DND-41 (cell line): ENCODE measurements at regions not wholly inside any gene's neighbourhood (a gene's known extent, or its start where the extent isn't known, plus 50 kb on each side); places are given as distances from the start of the nearest gene placed in this dataset.

Experiments
- ATAC-seq: fragments of 200-7000 bp; cut with Tn5 transposase; 3 replicates; pipeline ENCODE4 v1.9.1; 2021; ENCODE audit warnings: low read depth; ENCODE audit not compliant: insufficient read depth
- DNase-seq: peaks from one replicate; pipeline ENCODE4 v3.0.0-alpha.2; 2020
- H2AFZ ChIP-seq: 2 replicates; pipeline ENCODE4 v1.6.0; 2012; ENCODE audit warnings: low read depth, low read length
- H3K27ac ChIP-seq: 2 replicates; pipeline ENCODE4 v1.5.1; 2012; ENCODE audit warnings: low read length, inconsistent platforms
- H3K27me3 ChIP-seq: fragments of 200-600 bp; sonication (generic); 2 replicates; pipeline ENCODE4 v1.6.0; 2012; ENCODE audit warnings: low read length, mild to moderate bottlenecking, inconsistent platforms; ENCODE audit not compliant: insufficient read depth, poor library complexity
- H3K36me3 ChIP-seq: 2 replicates; pipeline ENCODE4 v1.5.1; 2012; ENCODE audit warnings: low read length, inconsistent platforms; ENCODE audit not compliant: insufficient read depth
- H3K4me1 ChIP-seq: 2 replicates; pipeline ENCODE4 v1.5.1; 2012; ENCODE audit warnings: mild to moderate bottlenecking, low read length; ENCODE audit not compliant: insufficient read depth
- H3K4me2 ChIP-seq: 2 replicates; pipeline ENCODE4 v1.6.0; 2012; ENCODE audit warnings: mild to moderate bottlenecking, moderate library complexity, low read length, inconsistent platforms; ENCODE audit not compliant: insufficient read depth
- H3K4me3 ChIP-seq, 2 experiments: fragments of 200-600 bp in 1 of 2; shearing (Covaris generic) in 1 of 2; 2 replicates each; pipeline ENCODE4 v1.5.1; 2012 to 2016; ENCODE audit warnings: inconsistent platforms in 2 of 2, low read length in 2 of 2, mild to moderate bottlenecking in 2 of 2, low read depth in 1 of 2, moderate library complexity in 1 of 2
- H3K79me2 ChIP-seq: 2 replicates; pipeline ENCODE4 v1.6.0; 2012; ENCODE audit warnings: low read length, inconsistent platforms; ENCODE audit not compliant: insufficient read depth
- H3K9ac ChIP-seq: 2 replicates; pipeline ENCODE4 v1.6.0; 2012; ENCODE audit warnings: low read depth, mild to moderate bottlenecking, inconsistent platforms, low read length, moderate library complexity
- H3K9me3 ChIP-seq: 2 replicates; pipeline ENCODE4 v1.5.1; 2012; ENCODE audit warnings: low read length, moderate library complexity, mild to moderate bottlenecking, inconsistent platforms; ENCODE audit not compliant: insufficient read depth, severe bottlenecking
- H4K20me1 ChIP-seq: 2 replicates; pipeline ENCODE4 v1.6.0; 2012; ENCODE audit warnings: low read length; ENCODE audit not compliant: insufficient read depth
- CTCF ChIP-seq: IDR thresholded peaks from 2 replicates; pipeline ENCODE4 v1.5.1; 2012; ENCODE audit warnings: borderline replicate concordance, low read length, moderate library complexity, mild to moderate bottlenecking; ENCODE audit not compliant: poor library complexity, severe bottlenecking; ENCODE audit errors: extremely low read depth
- EZH2 ChIP-seq: IDR thresholded peaks from 3 replicates; pipeline ENCODE4 v1.6.1; 2012; ENCODE audit warnings: borderline replicate concordance, low read depth, mild to moderate bottlenecking, moderate library complexity, low read length, inconsistent platforms; ENCODE audit not compliant: severe bottlenecking

- DNase-seq: no peak
- ATAC-seq: no peak
- H3K4me2 ChIP-seq: no peak overlapping the region
- H3K9ac ChIP-seq: no peak overlapping the region
- no peaks in the 10 kb centered on the region for H4K20me1 ChIP-seq
- TF ChIP-seq EZH2 (no peak), CTCF (no peak)
- no peaks in the 10 kb centered on the region for H3K9me3 ChIP-seq
- H3K27ac ChIP-seq: no peak overlapping the region
- no peaks in the 10 kb centered on the region for H3K27me3 ChIP-seq
- no peak overlapping the region for H2AFZ ChIP-seq
- no peaks in the 10 kb centered on the region for H3K36me3 ChIP-seq
- no peaks in the 10 kb centered on the region for H3K79me2 ChIP-seq
- H3K4me1 ChIP-seq: no peaks in the 10 kb centered on the region
- no peak overlapping the region for H3K4me3 ChIP-seq
Measured at GRCh38 chrX:115952417-115953092, 218.0 kb upstream of the AGTR2 start.

- Histone ChIP-seq H4K20me1 (no peaks in the 10 kb centered on the region), H3K27ac (no peak overlapping the region), H3K4me1 (no peaks in the 10 kb centered on the region), H3K9ac (no peak overlapping the region), H2AFZ (no peak overlapping the region), H3K79me2 (no peaks in the 10 kb centered on the region), H3K36me3 (no peaks in the 10 kb centered on the region), H3K27me3 (no peaks in the 10 kb centered on the region), H3K4me2 (no peak overlapping the region), H3K4me3 (no peak overlapping the region), H3K9me3 (no peaks in the 10 kb centered on the region)
- TF ChIP-seq EZH2 (no peak), CTCF (no peak)
- ATAC-seq: no peak
- no peak for DNase-seq
Measured at GRCh38 chrX:115957862-115958490, 212.6 kb upstream of the AGTR2 start.

GRCh38 chrX:115958687-115959359 is 211.7 kb upstream of the AGTR2 start:
- H3K4me1 ChIP-seq: no peaks in the 10 kb centered on the region
- no peak for DNase-seq
- H3K4me2 ChIP-seq: no peak overlapping the region
- no peaks in the 10 kb centered on the region for H4K20me1 ChIP-seq
- H2AFZ ChIP-seq: no peak overlapping the region
- ATAC-seq: no peak
- H3K79me2 ChIP-seq: no peaks in the 10 kb centered on the region
- no peak overlapping the region for H3K9ac ChIP-seq
- TF ChIP-seq EZH2 (no peak), CTCF (no peak)
- no peaks in the 10 kb centered on the region for H3K27me3 ChIP-seq
- no peak overlapping the region for H3K27ac ChIP-seq
- no peak overlapping the region for H3K4me3 ChIP-seq
- no peaks in the 10 kb centered on the region for H3K36me3 ChIP-seq
- no peaks in the 10 kb centered on the region for H3K9me3 ChIP-seq
